DND-41 (cell line): ENCODE measurements at regions not wholly inside any gene's neighbourhood (a gene's known extent, or its start where the extent isn't known, plus 50 kb on each side); places are given as distances from the start of the nearest gene placed in this dataset.

Experiments
- ATAC-seq: fragments of 200-7000 bp; cut with Tn5 transposase; 3 replicates; pipeline ENCODE4 v1.9.1; 2021; ENCODE audit warnings: low read depth; ENCODE audit not compliant: insufficient read depth
- DNase-seq: peaks from one replicate; pipeline ENCODE4 v3.0.0-alpha.2; 2020
- H2AFZ ChIP-seq: 2 replicates; pipeline ENCODE4 v1.6.0; 2012; ENCODE audit warnings: low read depth, low read length
- H3K27ac ChIP-seq: 2 replicates; pipeline ENCODE4 v1.5.1; 2012; ENCODE audit warnings: low read length, inconsistent platforms
- H3K27me3 ChIP-seq: fragments of 200-600 bp; sonication (generic); 2 replicates; pipeline ENCODE4 v1.6.0; 2012; ENCODE audit warnings: low read length, mild to moderate bottlenecking, inconsistent platforms; ENCODE audit not compliant: insufficient read depth, poor library complexity
- H3K36me3 ChIP-seq: 2 replicates; pipeline ENCODE4 v1.5.1; 2012; ENCODE audit warnings: low read length, inconsistent platforms; ENCODE audit not compliant: insufficient read depth
- H3K4me1 ChIP-seq: 2 replicates; pipeline ENCODE4 v1.5.1; 2012; ENCODE audit warnings: mild to moderate bottlenecking, low read length; ENCODE audit not compliant: insufficient read depth
- H3K4me2 ChIP-seq: 2 replicates; pipeline ENCODE4 v1.6.0; 2012; ENCODE audit warnings: mild to moderate bottlenecking, moderate library complexity, low read length, inconsistent platforms; ENCODE audit not compliant: insufficient read depth
- H3K4me3 ChIP-seq, 2 experiments: fragments of 200-600 bp in 1 of 2; shearing (Covaris generic) in 1 of 2; 2 replicates each; pipeline ENCODE4 v1.5.1; 2012 to 2016; ENCODE audit warnings: inconsistent platforms in 2 of 2, low read length in 2 of 2, mild to moderate bottlenecking in 2 of 2, low read depth in 1 of 2, moderate library complexity in 1 of 2
- H3K79me2 ChIP-seq: 2 replicates; pipeline ENCODE4 v1.6.0; 2012; ENCODE audit warnings: low read length, inconsistent platforms; ENCODE audit not compliant: insufficient read depth
- H3K9ac ChIP-seq: 2 replicates; pipeline ENCODE4 v1.6.0; 2012; ENCODE audit warnings: low read depth, mild to moderate bottlenecking, inconsistent platforms, low read length, moderate library complexity
- H3K9me3 ChIP-seq: 2 replicates; pipeline ENCODE4 v1.5.1; 2012; ENCODE audit warnings: low read length, moderate library complexity, mild to moderate bottlenecking, inconsistent platforms; ENCODE audit not compliant: insufficient read depth, severe bottlenecking
- H4K20me1 ChIP-seq: 2 replicates; pipeline ENCODE4 v1.6.0; 2012; ENCODE audit warnings: low read length; ENCODE audit not compliant: insufficient read depth
- CTCF ChIP-seq: IDR thresholded peaks from 2 replicates; pipeline ENCODE4 v1.5.1; 2012; ENCODE audit warnings: borderline replicate concordance, low read length, moderate library complexity, mild to moderate bottlenecking; ENCODE audit not compliant: poor library complexity, severe bottlenecking; ENCODE audit errors: extremely low read depth
- EZH2 ChIP-seq: IDR thresholded peaks from 3 replicates; pipeline ENCODE4 v1.6.1; 2012; ENCODE audit warnings: borderline replicate concordance, low read depth, mild to moderate bottlenecking, moderate library complexity, low read length, inconsistent platforms; ENCODE audit not compliant: severe bottlenecking

GRCh38 chr2:176830362-176830761, 382.2 kb upstream of the HNRNPA3 start:
- Histone ChIP-seq H3K9ac (no peak overlapping the region), H4K20me1 (no peaks in the 10 kb centered on the region), H3K36me3 (no peaks in the 10 kb centered on the region), H3K27me3 (peaks cover 19% of the 10 kb centered on the region), H3K4me1 (no peaks in the 10 kb centered on the region; the same call in 1 of the 2 replicates), H3K79me2 (no peaks in the 10 kb centered on the region), H3K9me3 (no peaks in the 10 kb centered on the region), H3K27ac (no peak overlapping the region), H3K4me3 (no peak overlapping the region), H3K4me2 (no peak overlapping the region), H2AFZ (no peak overlapping the region)
- ATAC-seq (no peak; the same call in 2 of the 3 replicates), DNase-seq (no peak)
- TF ChIP-seq EZH2 (no peak), CTCF (peak; percentile 39)

- no peak for ATAC-seq
- H3K9me3 ChIP-seq = no peaks in the 10 kb centered on the region
Measured at GRCh38 chr2:176832086-176832485, 380.5 kb upstream of the HNRNPA3 start.

GRCh38 chr2:176833671-176834070, 378.9 kb upstream of the HNRNPA3 start:
- no peaks in the 10 kb centered on the region for H3K9me3 ChIP-seq
- peaks cover 19% of the 10 kb centered on the region for H3K27me3 ChIP-seq
- H3K79me2 ChIP-seq = no peaks in the 10 kb centered on the region
- no peaks in the 10 kb centered on the region for H4K20me1 ChIP-seq
- no peaks in the 10 kb centered on the region for H3K4me1 ChIP-seq
- no peak overlapping the region for H3K4me2 ChIP-seq
- H3K4me3 ChIP-seq = no peak overlapping the region
- H3K9ac ChIP-seq = no peak overlapping the region
- H3K36me3 ChIP-seq = no peaks in the 10 kb centered on the region
- H3K27ac ChIP-seq = no peak overlapping the region
- TF ChIP-seq EZH2 (no peak), CTCF (no peak)
- H2AFZ ChIP-seq = no peak overlapping the region
- DNase-seq = no peak
- no peak for ATAC-seq

More at GRCh38 chr2:176832086-176832485, 380.5 kb upstream of the HNRNPA3 start:
- TF ChIP-seq CTCF (no peak), EZH2 (no peak)
- H3K4me3 ChIP-seq = no peak overlapping the region
- H3K4me2 ChIP-seq = no peak overlapping the region
- no peaks in the 10 kb centered on the region for H4K20me1 ChIP-seq
- H3K27ac ChIP-seq = no peak overlapping the region
- H3K4me1 ChIP-seq = no peaks in the 10 kb centered on the region
- DNase-seq = no peak
- no peaks in the 10 kb centered on the region for H3K79me2 ChIP-seq
- no peak overlapping the region for H2AFZ ChIP-seq
- H3K9ac ChIP-seq = no peak overlapping the region
- peaks cover 19% of the 10 kb centered on the region for H3K27me3 ChIP-seq
- no peaks in the 10 kb centered on the region for H3K36me3 ChIP-seq

- Histone ChIP-seq H3K4me2 (no peak overlapping the region), H2AFZ (no peak overlapping the region), H3K9ac (no peak overlapping the region), H3K27me3 (peaks cover 19% of the 10 kb centered on the region), H4K20me1 (no peaks in the 10 kb centered on the region), H3K36me3 (no peaks in the 10 kb centered on the region), H3K4me1 (no peaks in the 10 kb centered on the region), H3K9me3 (no peaks in the 10 kb centered on the region), H3K4me3 (no peak overlapping the region), H3K27ac (no peak overlapping the region), H3K79me2 (no peaks in the 10 kb centered on the region)
- TF ChIP-seq CTCF = no peak
- no peak for TF ChIP-seq EZH2
- DNase-seq = no peak
- no peak for ATAC-seq
Measured at GRCh38 chr2:176834226-176834625, 378.4 kb upstream of the HNRNPA3 start.
